ENCODE measurements at regions not wholly inside any gene's neighbourhood (a gene's known extent, or its start where the extent isn't known, plus 50 kb on each side); places are given as distances from the start of the nearest gene placed in this dataset.

DNA sequence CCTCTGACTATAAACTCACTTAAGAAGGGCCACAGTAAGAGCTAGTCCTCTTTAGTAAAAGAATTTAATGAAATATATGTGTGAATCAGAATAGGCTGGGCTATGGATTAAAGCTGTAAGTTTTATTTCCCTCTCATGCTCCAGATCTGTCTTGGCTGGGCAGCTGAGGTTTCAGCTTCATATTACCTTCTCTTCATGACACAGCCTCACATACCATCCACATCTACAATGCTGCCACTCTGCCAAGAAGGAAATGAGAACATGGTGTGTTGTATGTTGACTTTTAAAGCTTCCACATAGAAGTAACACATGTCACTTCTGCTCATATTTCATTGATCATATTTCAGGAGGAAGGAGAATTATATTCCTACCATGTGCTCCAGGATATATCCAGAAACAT is 776.0 kb upstream of the ACO1 start:
- TF ChIP-seq, protein P1, sequence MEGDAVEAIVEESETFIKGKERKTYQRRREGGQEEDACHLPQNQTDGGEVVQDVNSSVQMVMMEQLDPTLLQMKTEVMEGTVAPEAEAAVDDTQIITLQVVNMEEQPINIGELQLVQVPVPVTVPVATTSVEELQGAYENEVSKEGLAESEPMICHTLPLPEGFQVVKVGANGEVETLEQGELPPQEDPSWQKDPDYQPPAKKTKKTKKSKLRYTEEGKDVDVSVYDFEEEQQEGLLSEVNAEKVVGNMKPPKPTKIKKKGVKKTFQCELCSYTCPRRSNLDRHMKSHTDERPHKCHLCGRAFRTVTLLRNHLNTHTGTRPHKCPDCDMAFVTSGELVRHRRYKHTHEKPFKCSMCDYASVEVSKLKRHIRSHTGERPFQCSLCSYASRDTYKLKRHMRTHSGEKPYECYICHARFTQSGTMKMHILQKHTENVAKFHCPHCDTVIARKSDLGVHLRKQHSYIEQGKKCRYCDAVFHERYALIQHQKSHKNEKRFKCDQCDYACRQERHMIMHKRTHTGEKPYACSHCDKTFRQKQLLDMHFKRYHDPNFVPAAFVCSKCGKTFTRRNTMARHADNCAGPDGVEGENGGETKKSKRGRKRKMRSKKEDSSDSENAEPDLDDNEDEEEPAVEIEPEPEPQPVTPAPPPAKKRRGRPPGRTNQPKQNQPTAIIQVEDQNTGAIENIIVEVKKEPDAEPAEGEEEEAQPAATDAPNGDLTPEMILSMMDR (IDR thresholded peaks at IDR 0.05) = no peak
- TF ChIP-seq POLR2A (IDR thresholded peaks at IDR 0.05; ENCODE audit: low read depth) (no peak), EP300 (IDR thresholded peaks at IDR 0.05) (no peak)

All from esophagus muscularis mucosa (tissue), 4 donors.